ENCODE measurements at regions not wholly inside any gene's neighbourhood (a gene's known extent, or its start where the extent isn't known, plus 50 kb on each side); places are given as distances from the start of the nearest gene placed in this dataset.
A peak's percentile ranks its signal among the peaks of the same experiment; 100 is the strongest.

DNA sequence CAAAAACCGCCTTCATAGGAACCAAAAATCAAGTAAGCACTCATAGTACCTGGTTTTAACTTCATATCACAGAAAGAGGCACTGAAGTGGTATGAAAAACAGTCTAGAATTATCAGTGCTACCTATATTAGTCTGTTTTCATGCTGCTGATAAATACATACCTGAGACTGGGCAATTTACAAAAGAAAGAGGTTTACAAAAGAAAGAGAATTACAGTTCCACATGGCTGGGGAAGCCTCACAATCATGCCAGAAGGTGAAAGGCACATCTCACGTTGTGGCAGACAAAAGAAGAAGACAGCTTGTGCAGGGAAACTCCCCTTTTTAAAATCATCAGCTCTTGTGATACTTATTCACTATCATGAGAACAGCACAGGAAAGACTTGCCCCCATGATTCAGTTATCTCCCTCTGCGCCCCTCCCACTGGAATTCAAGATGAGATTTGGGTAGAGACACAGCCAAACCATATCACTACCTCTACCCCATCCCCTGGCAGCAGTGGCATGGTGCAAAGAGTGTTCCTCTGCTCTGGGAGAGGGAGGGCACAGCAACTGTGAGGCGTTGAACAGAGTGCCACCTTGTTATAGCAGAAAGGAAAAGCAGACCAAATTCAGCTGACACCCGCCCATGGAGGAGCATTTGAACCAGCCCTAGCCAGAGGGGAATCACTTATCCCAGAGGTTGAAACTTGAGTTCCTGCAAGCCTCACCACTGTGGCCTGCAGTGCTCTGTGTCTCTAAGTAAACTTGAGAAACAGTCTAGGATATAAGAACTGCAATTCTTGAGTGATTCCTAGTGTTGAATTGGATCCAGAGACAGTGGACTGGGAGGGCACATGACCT, 61.9 kb upstream of the PTPRZ1 start:
- no peak for DNase-seq (ENCODE audit: low read depth)

DNA sequence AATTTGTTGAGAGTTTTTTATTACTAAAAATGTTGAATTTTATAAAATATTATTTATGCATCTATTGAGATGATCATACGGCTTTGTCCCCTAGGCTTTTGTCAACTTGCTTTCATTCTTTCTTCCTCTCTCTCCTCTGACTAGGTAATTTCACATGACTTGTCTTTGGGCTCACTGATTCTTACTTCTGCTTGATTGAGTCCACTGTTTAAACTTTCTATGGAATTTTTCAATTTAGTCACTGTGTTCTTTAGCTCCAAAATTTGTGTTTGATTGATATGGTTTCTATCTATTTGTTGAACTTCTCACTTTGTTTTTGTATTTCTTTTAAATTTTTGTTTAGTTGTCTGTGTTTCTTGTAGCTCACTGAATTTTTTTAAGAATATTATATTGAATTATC, 65.9 kb upstream of the PTPRZ1 start:
- no peak for DNase-seq (ENCODE audit: low read depth)

DNA sequence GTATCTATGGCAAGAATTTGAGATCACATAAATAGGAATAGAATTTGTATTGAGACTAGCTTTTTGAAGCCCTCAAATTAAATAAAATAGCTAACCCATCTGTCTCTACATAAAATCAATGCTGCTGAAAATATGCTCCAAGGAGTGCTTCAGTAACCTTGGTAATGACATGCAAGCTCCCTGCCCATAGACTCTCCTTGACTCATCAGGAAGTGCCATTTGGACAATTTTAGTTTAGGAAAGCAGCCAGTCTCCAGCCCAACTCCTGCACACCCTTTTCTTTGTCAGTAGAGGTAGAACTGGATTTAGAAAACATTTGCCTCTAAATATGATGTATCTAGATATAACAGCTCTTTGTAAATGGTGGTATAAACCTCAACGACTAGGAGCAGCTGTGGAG, 69.9 kb upstream of the PTPRZ1 start:
- DNase-seq (ENCODE audit: low read depth), result no peak

DNA sequence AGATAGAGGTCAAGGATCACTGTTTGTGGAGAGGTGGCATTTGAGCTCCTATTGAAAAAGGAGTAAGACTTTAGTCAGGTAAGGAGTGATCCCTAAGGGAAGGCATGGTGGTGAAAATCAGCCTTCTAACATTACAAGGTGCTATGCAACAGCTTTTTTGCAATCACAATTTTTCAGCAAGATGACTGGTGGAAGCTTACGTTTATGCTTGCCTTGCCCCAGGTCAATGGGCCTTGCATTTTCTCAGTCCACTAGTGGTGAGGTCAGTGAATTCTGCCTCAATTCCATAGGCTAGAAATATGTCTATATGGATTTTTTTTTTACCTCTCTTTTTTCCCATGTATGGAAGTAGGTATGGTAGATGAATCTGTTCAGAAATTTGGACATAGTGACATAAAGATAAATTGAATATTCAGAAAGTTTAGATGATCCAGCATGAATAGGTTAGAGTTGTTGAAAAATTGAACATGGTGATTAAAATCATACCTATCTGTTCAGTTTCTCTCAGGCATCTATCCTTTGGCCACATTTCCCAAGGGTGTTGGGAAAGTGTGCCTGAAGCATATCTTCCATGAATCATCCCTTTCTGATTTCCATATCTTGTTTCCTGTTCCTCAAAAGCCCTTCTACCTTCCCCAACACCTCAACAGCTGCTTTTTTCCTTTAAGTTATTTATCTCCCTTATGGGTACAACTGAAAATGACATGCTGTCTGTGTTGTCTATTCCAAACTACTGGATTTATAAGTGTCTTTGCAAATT, 71.9 kb upstream of the PTPRZ1 start:
- no peak for DNase-seq (ENCODE audit: low read depth)

DNA sequence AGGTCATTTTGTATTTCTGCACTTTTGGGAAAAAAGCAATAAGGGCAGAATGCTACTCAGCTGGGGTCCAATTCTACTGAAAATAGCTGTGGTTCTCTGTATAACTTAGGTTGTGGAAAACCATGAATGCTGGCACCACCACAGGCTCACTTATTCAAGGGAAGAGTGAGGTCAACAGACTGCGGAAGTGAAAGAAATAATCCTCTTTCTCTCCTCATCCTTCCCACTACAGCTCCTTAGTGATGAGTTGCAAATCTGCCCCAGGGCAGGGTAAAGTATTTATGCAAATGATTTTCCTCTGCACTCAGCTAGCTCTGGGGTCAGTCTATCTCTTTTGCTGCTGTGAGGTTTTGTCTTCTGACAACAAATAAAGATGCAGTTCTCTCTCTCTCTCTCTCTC, 74.1 kb upstream of the PTPRZ1 start:
- no peak for DNase-seq (ENCODE audit: low read depth)

DNA sequence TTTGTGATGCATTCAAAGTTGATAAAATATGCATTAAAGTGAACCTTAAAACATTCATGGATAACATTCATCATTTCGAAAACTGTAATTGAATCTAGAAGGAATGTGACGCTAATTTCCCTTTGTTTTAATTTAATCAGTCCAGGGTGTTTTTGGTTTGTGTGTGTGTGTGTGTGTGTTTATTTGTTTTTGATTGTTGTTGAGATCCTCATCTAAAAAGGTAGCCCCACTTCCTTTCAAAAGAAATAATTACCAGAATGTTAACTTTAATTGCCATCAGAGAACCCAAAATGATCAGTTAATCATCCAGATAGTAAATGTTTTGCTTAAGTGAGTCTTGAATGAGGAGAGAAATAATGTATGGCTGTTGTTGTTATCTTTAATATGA, 74.5 kb upstream of the PTPRZ1 start:
- DNase-seq (ENCODE audit: low read depth), result no peak

DNA sequence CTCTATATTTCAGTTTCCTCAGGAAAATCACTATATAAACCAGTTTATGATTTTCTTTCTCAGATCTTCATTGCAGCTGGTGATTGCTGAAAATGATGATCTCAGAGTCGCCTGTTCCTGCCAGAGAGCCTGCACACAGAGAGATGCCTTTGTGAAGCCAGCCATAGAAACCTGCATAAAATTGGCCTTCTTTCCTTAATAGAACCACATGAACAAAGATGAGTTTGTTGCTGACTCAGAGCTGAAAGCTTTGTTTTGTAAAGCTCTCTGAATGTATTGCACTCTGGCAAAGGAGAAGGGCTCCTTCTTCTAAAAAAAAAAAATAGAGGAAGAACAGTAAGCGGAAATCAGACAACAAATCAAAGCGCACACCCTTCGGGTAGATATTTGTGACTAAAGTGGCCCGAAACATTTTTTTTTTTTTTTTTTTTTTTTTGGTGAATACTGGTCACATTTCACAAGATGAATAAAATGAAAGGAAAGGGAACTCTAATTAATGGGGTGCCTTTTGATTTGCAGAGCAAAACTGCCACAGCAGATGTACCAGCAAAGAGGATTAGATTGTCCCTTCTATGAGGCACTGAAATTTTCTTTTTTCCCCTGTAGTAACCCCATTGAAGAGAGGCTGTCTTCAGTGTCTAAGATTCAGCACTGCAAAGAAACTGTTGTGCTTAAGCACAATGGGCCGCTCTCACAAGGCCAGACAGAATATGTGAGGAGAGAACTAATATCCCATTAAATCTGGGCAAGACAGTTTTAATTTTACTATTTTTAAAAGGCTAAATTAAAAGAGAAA, 75.1 kb upstream of the PTPRZ1 start:
- no peak for DNase-seq (ENCODE audit: low read depth)

DNA sequence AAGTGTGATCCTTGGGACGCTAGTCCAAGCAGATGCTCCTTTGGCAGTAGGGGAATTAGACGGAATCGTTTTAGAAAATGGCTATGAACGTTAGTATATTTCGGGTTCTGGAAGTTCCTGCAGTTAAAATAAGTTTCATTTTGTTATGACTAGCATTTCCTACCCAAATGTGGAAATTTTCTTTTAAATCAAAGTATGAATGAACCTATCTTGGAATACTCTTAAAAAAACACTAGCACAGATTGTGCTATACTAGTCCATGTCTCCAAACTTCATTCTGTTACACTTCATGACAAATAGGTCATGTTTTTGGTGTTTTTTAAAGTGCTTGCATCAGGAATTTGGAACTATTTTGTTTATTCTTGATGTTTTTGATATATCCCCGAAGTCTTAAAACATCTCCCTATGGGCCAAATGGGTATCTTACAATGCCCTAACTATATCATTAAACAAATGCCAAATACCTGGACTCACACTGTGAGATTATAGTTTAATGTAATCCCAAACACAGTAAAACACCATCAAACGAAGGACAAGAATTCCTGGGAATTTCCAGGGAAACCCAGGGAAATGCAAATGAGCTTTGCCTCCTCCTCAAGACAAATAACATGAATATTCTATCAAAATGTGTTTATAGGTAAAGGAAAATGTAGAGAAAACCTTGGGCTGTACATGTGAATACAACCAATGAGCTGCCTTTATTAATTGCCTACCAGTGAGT, 75.9 kb upstream of the PTPRZ1 start:
- DNase-seq (ENCODE audit: low read depth), result no peak

DNA sequence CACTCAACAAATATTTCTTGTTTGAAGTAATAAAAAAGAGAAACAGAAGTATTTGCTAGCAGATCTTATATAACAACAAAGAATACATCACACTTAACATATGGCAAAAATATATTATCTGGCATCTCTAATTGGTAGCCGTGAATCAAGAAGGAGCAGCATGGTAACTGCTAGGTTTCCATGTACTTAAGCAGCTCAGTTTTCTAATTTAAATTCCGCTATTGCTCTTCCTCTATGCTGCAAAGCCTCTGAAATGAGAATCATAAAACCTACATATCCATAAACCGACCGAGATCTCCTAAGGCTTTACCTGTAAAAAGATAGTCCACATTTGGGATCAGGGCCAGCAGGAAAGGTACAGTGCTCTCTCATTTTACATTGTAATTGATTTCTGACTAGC, 76.6 kb upstream of the PTPRZ1 start:
- DNase-seq (ENCODE audit: low read depth), result no peak

DNA sequence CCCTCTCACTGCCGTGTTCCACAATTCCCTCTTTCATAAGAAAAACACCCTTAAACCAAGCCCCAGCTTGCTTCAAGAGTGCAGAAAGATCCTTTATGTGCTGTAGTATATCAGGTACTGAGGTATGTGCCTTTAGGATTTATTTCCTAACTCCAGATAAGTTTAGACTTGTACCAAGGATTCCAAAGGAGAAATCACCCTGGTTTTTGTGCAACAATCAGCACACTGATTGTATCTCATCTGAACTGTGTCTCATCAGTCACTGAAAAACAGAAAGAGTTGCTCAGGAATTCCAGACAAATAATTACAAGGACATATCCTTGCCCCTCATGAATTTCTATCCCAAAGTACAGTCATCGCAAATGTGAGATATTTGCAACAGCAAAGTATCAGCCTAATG, 77.2 kb upstream of the PTPRZ1 start:
- DNase-seq (ENCODE audit: low read depth), result no peak

DNA sequence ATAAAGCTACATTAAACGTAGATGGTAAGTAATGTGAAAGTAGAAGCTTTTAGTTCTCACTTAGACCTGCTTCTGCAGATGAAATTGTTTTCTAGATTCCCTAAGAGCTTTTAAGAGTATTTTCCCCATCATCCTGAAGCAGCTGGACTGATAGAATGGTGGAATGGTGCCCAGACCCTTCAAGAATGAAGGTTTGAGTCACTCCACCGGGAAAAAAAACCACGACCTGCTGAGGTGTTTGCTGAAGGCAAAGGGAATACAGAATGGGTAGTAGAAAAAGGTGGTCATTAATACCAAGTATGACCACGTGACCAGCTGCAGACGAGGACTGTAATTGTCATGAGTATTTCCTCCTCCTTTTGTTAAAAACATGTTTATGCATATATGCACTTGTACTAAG, 79.2 kb upstream of the PTPRZ1 start:
- no peak for DNase-seq (ENCODE audit: low read depth)

DNA sequence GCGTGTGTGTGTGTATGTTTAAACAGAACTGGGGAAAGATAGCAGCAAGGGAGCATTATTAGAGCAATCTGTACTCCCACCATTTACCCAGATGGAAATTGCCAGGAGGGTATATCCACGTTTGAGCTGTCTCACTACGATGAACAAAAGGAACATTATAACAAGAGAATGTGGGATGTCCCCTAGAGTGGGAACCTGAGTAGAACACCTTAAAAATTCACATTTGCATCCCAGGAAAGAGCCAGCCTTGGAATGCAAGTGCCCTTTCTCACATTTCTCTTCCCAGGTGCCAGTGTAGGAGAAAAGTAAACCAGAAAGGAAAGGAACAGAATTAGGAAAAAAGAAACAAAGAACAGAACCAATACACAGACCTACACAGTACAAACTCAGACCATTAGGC, 95.3 kb upstream of the PTPRZ1 start:
- DNase-seq (ENCODE audit: low read depth), result no peak

DNA sequence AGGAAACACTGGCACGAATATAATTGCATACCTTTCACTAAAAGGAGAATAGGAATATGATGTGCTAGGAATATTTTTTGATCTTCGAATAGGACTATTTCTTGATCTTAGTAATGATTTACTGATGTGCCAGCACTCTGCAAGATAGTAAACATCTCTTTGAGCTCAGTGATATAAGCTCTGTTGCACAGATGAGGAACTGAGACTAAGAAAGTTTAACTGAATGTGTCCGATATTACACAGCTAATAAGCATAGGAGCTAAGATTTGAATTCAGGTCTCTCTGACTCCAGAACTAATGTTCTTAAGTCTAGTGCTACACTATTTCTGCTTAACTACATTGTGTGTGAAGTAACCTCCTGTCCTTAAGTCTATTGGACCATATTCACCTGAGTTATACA, 98.4 kb upstream of the PTPRZ1 start:
- DNase-seq (ENCODE audit: low read depth), result no peak

DNA sequence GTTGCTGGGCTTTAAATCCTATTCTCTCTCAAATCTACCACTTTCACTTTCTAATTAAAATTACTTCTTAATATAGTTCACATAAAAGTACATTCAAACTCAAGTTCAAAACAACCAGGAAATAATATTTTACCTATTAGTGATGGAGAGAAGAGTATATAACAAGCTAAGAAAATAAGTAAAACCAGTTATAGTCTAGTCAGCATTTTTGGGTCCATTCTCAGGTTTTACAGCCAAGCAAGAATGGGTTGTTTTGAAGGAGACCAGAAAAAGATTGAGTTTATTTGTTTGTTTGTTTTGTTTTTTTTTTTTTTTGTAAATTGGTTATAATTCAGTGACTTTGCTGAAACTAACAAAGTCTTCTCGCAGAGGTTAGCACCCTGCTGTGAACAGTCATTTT, 106.3 kb upstream of the PTPRZ1 start:
- DNase-seq (ENCODE audit: low read depth), result no peak

DNA sequence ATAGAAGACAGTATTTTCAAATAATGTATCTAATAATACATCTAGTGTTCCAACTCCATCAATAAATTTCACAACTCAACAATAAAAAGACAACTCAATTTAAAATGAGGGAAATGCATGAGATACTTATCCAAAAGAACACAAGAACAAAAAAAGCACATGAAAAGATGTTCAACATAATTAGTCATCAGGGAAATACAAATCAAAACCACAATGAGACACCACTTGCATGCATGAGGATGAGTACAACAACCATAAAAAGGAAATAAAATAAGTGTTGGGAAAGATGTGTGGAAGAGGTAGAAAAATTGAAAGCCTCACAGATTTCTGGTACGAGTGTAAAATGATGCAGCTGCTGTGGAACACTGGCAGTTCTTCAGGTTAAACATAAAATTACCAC, 111.6 kb upstream of the PTPRZ1 start:
- DNase-seq (ENCODE audit: low read depth), result no peak

DNA sequence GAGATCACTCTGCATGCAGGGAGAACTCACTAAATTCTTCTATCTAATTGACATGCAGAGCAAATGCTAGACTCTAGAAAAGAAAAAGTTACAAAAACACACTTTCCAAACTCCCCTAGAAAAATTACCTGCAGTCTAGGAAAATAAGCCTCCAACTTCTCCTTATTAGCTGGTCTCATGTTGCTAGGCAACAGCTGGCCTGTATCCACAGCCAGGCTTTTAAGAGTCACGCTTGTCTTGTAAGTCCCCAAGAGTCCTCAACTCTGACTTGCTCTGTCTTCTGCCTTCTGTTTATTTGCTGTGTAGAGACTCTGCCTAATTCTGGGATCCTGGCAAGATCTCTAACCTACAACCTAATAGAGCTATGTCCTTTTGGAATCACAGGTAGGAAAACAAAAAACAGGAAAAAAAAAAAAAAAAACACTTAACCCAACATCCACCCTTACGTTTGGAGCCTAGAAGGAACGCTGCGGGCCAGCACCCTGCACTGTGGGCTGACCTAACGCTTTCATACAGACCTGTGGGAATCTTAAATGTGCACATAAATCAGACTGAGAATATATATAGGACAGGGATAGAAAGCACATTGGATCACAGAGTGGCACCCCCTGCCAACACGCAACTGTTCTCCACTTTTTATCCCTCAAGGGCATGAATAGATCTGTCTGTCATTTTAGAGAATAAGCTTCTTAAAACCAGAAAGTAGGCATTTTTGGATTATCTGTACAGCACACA, 117.0 kb upstream of the PTPRZ1 start:
- DNase-seq (ENCODE audit: low read depth), result no peak

DNA sequence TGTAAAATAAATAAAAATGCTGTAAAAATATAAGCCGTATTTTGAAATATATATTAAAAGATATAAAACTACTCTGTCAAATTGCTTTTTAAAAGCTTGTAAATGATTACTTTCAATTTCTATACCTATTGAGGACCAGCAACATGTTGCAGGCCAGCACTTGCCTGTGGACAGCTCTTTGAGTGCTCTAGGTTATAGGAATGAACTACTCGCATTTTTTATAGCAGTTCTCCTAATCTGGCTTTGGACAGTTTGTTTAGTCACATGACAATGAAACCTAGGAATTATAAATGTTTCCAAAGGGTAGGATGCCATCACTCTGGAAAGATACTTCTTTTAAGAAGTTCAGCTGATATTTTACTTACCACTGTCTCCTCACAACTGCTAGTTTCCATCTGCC, 117.7 kb upstream of the PTPRZ1 start:
- DNase-seq (ENCODE audit: low read depth), result no peak

DNA sequence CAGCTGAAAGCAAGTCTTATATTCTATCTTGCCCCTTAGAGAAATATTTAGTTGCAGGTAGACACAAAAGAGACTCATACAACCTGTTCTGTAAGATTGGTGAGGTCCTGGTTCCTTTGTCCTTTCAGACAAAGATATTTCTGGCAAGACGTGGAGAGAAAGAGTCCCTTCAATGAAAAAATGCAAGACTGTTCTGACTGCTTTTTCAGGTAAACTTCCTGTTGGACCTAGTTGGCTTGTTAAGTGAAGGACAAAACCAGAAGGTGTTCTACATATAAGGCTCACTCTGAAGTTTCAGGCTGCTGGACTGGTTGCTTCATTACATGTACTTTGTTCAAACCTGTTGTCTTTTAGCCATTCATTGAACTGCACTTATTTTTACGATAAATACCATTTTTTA, 119.0 kb upstream of the PTPRZ1 start:
- no peak for DNase-seq (ENCODE audit: low read depth)

DNA sequence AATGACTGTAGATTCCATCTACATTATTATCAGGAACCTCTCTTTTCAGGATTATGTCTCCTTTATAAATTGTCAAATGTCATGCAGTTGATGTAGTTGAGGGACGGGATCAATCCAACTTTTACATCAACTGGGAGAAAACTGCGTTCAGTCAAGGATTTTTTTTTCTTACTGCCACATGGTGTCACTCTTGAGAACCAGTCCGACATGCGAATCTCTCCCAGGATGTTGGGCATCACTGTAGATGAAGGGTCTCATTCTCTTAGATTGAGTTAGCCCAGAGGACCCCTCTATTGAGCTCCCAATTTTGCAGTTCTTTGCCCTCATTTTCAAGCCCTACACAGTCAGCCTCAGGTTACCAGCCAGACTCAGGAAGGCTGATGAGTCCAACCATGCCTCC, 120.3 kb upstream of the PTPRZ1 start:
- DNase-seq (ENCODE audit: low read depth), result peak; percentile 1

DNA sequence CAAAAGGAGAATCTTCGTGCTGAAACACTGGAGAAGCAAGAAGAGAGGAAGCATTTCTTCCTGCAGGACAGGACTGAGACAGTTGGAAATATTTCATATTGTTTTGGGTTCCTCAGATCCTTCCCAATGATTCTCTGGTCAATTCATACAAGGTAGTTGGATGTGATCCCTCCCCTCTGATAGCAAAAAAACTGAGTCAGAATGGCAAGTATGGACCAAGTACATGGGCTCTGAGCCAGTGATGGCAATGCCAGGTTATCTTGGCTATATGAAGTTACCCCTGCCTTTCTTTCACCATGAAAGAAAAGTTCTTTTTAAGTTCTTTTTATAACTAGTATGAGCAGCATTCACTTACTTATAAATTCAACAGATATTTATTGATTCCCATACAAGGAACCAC, 124.4 kb upstream of the PTPRZ1 start:
- no peak for DNase-seq (ENCODE audit: low read depth)

DNA sequence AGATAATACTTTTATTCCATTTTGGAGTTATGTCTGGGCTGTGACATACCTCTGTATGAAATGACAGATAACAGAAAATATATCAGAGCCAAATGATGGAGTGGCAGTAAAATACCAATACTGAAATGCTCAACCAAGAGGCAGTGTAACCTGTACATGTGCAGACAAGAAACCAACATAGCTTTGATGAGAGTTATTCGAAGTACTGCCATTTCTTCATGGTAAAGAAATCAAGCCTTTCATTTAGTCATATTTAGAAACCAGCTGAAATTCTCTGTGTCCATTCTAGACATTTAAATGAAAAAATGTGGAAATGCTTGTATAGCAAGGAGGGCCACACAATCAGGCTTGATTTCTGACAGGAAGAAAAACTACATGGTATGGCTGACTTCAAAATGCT, 127.1 kb upstream of the PTPRZ1 start:
- DNase-seq (ENCODE audit: low read depth), result no peak

DNA sequence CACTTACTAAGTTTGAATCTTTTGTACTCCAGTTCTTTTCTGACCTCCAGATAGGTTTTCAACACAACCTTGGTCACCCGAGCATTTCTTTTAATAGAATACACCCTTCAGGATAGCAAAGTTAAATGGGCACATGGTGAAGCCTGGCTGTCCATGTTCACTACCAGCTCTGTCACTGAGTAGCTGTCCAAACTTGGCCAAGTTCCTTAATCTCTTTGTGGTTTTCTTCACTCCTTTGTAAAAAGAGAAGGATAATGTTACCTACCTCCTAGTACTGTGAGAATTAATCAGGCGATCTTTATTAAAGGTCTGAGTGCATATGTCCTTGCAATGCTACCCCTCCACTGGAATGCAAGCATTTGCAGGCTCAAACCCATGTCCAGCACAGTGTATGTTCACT, 128.1 kb upstream of the PTPRZ1 start:
- no peak for DNase-seq (ENCODE audit: low read depth)
